VCaP (cell line): ENCODE measurements at regions not wholly inside any gene's neighbourhood (a gene's known extent, or its start where the extent isn't known, plus 50 kb on each side); places are given as distances from the start of the nearest gene placed in this dataset.

ENCODE experiments used
- H3K27ac ChIP-seq: fragments of 450-650 bp; 2 replicates; pipeline ENCODE4 v1.5.1; 2017
- TF ChIP-seq, protein P1 (sequence below): fragments of 450-650 bp; conservative IDR thresholded peaks from 2 replicates; pipeline ENCODE4 v1.5.1; 2017; ENCODE audit warnings: mild to moderate bottlenecking, moderate library complexity

DNA sequence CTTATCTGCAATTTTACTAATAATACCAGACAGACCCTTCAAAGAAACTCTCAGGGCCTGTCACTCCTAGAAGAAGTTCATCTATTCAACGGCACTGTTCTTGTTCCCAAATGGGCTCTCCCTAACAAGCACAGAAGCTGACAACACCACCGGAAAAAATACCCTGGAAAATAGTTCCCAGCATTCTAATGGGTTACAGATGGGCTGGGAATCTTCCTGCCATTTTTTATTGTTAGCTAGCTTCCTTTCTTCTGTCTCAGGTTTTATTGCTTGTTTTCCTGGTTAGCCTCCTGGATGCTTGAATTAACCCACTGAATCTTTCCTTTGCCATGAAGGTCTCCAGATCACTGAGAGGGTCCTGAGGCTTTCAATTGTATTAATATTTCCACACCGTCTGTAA, 689.8 kb upstream of the NRP1 start:
- no peak overlapping the region for H3K27ac ChIP-seq
- TF ChIP-seq, protein P1, sequence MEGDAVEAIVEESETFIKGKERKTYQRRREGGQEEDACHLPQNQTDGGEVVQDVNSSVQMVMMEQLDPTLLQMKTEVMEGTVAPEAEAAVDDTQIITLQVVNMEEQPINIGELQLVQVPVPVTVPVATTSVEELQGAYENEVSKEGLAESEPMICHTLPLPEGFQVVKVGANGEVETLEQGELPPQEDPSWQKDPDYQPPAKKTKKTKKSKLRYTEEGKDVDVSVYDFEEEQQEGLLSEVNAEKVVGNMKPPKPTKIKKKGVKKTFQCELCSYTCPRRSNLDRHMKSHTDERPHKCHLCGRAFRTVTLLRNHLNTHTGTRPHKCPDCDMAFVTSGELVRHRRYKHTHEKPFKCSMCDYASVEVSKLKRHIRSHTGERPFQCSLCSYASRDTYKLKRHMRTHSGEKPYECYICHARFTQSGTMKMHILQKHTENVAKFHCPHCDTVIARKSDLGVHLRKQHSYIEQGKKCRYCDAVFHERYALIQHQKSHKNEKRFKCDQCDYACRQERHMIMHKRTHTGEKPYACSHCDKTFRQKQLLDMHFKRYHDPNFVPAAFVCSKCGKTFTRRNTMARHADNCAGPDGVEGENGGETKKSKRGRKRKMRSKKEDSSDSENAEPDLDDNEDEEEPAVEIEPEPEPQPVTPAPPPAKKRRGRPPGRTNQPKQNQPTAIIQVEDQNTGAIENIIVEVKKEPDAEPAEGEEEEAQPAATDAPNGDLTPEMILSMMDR = no peak

DNA sequence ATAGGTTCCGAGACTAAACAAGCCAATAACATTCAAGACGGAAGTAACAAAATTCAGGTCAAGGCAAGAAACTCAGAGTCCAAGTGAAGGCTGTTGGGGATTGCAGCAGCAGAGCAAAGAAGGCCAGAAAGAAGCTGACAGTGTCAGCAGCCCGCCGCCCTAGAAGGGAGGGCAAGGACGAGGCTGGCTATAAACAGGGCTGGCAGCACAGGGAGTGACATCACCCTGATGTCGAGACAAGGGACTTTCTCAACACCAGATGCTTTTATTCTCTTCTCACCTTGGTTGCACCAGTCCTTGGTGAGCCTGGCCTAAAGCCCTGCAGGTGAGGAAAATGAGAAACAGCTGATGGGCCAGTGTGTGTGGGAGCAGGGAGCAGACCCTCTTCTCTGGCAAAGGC, 687.7 kb upstream of the NRP1 start:
- TF ChIP-seq, protein P1 = no peak
- no peak overlapping the region for H3K27ac ChIP-seq

DNA sequence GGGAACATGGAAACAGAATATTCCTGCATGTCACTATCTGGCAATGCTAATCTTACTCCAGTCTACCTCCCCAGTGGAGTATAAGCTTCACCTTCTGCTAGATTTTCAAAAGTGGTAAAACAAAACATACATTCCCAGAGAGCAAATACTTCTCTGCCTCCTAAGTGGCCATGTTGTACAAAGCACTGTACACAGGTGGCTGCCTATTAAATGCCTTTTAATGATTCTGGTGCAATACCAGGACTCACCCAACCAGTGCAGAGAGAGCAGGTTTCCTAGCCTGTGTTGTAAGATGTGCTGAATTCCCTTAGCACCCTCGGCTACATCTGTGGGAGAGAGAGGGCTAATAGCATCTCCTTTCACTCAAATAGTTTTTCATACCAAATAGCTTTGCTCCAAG, 684.3 kb upstream of the NRP1 start:
- H3K27ac ChIP-seq = no peak overlapping the region

GRCh38 chr10:34018129-34018528, 683.7 kb upstream of the NRP1 start:
- TF ChIP-seq, protein P1 = no peak
- no peak overlapping the region for H3K27ac ChIP-seq

More for the DNA sequence above, 684.3 kb upstream of the NRP1 start:
- TF ChIP-seq, protein P1 = no peak

DNA sequence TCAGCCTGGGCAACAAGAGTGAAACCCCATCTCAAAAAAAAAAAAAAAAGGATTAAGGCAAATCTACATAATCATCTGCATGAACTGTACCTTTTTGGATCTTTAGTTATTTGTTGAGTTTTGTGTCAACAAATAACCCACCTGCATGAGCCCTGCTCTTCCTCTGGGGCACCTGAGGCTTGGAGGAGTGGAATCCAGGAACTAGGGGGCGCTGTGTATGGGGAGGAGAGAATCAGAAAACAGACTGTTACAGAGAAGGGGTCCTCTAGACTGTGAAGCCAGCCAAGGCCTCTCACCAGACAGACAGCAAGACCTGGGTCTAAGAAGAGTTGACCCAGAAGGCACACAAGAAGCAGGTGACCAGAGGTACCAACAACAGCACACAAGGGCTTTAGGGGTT, 682.8 kb upstream of the NRP1 start:
- TF ChIP-seq, protein P1 = no peak
- no peak overlapping the region for H3K27ac ChIP-seq

DNA sequence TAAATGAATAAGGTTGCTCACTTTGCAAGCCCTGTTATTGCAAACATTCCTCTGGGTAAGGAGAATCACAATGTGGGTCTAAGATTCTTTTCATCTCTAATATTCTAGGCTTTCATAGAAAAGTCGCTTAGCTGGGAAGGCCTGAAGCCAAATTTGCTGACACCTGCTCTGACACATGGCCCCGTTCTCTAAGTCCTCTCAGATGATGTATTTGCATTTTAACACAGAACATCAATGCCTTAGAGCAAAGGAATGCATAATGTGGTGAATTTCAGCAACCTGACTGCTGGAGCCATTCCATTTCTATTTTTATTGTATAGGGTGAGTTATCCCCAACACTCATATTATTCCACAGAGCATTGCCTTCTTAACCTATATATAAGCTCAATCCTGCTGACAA, 682.1 kb upstream of the NRP1 start:
- TF ChIP-seq, protein P1 = no peak
- H3K27ac ChIP-seq = no peak overlapping the region

- TF ChIP-seq, protein P1 = no peak
- no peak overlapping the region for H3K27ac ChIP-seq
Observed at GRCh38 chr10:34015700-34016099, 681.2 kb upstream of the NRP1 start.

- H3K27ac ChIP-seq = no peak overlapping the region
- TF ChIP-seq, protein P1 = no peak
Observed at GRCh38 chr10:34013235-34013634, 678.8 kb upstream of the NRP1 start.
